Skin of body (tissue), 1 donor: ENCODE measurements at regions not wholly inside any gene's neighbourhood (a gene's known extent, or its start where the extent isn't known, plus 50 kb on each side); places are given as distances from the start of the nearest gene placed in this dataset.
"Not testable (repeated sequence)": the region's sequence is repeated elsewhere in the genome, so short reads cannot be mapped to it uniquely, and the experiment has no call there.

ENCODE experiments used
- DNase-seq: peaks from one replicate; lab custom pipeline; 2025; lab: John Stamatoyannopoulos, UW

DNA sequence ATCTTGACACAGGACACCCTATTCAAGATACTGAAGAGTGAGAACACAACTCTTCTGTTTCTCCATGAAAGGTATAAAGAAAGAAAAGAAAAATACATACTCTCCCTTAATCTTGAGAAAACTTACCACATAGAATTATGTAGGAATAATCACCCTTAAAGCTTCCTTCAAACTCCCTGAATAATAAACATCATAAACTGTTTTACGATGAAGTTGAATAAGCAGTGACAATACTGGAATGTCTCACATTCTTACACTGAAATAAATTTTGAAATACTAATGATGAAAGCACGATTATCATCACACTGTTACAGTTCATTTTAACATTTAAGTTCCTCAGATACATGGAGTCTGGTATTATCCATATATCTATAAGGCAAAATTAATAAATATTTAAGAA, 306.2 kb downstream of the IPMK start:
- DNase-seq = no peak

DNA sequence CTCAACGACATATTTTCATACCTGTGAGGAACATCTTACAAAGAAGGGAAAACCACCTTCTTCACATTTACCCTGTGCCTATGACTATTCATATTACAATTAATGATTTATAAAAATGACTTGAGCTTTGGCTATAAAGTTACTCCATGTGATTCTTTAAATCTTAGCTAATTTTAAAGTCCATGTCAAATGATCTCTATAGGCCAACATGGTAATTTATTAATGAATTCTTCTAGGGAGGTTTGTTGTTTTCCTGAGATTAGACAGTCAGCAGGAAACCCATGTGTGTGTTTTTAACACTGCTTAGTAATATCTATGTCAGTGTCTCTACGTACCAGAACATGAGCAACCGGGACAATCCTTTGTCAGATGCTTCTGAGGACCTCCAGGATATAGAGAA, 307.3 kb downstream of the IPMK start:
- no peak for DNase-seq

DNA sequence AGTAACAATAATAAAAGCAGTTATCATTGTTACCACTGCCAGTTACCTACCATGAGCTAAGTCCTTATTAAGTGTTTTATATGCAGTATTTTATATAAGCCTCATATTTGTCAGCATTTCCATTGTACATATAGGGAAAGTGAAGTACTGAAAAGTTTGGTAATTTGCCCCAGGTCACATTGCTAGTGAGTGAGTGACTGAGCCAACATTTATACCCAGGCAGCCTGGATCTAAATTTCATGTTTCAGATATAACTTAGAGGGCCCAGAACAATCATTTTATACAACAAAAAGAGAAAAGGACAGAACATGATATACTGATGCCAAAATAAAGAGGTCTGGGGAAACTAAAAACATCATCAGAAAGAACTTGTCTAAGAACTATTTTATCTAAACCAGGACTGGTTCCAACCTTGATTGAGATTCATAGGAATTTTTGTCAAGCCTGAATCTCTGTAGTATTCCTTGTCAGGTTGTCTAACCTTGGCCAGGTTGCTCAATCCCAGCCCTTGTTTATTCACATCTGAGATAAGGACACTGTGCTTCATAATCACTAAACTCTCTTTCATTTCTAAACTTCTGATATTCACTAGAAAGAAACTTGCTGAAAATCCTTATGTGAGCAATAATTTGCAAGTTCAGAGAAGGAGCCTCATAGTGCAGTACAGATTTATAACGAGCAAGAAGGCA, 308.2 kb downstream of the IPMK start:
- DNase-seq = no peak

GRCh38 chr10:57955076-57955475, 312.6 kb downstream of the IPMK start:
- DNase-seq = no peak

DNA sequence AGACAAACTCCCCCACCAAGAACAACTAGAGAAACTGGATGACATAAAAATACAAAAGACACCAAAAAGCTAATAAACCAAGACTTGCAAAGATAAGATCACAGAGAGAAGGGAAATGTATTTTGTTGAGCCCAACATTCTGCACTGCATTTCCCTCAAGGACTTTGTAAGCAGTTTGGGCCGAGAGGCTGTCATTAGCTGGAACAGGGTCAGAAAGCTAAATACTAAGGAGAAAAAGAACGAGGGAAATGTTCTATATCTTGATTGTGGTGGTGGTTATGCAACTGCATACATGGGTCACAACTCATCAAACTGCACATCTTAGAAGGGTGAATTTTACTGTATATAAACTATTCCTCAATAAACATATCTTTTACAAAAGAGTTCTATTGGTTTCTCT, 315.0 kb downstream of the IPMK start:
- DNase-seq = no peak

DNA sequence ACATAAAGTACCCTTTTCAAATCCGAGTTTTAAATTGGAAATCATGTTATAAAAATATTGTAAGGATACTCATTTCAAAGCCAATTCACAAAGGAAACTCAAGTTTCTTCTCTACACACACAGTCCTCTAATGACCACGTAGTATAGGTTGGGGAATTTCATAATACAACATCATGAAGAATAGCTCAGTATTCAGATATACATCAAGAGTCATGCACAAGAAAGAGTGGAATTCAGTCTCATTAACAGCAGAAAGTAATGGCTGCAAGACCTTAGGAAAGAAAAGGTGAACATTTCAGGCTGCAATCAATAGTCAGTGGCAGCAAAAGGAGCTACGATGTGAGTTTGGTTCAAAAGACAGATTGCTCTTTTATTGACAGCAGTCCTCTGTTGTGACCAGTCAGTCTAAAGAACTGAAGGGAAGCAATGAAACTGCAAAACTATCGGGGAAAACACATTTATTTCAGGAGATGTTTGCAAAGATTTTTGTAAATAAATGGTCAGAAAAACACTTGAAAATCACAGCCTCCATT, 317.2 kb downstream of the IPMK start:
- no peak for DNase-seq

- DNase-seq = no peak
Observed at GRCh38 chr10:57948796-57949195, 318.9 kb downstream of the IPMK start.

DNA sequence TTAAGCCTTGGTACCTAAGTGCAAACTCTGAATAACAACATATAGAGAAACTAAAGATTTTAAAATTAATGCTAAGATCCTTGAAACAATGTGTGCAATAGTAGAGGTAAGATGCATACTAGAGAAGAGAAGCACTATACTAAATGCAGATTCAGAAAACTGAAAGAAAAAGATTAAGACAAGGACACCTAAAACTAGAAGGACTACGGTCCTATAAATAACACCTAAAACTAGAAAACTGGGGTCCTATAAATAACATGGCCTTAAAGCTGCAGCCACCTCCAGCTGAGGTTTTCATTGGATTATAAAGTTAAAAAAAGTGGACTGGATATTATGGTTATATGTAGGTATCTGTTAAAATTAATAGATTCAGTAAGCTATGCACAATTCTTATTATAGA, 320.9 kb downstream of the IPMK start:
- DNase-seq = no peak

DNA sequence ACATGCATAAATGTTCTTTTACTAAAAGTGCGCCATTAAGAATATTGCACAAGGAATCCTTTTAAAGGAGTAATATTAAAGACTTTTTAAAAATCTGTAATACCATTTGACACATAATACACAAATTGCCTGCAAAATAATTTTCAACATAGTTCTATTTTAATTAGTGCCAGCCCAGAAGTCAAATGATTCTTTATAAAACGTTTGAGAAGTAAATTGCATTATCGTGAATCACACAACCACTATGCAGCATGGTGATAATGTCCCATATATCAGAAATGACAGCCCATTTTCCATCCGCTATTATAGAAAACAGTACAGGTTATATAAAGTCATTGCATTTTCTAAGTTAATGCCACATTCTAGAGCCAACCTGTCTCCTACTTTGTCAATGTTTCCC, 324.0 kb downstream of the IPMK start:
- DNase-seq = no peak

GRCh38 chr10:57925045-57925444, 342.6 kb downstream of the IPMK start:
- no peak for DNase-seq

GRCh38 chr10:57921140-57921539, 346.6 kb downstream of the IPMK start:
- DNase-seq = no peak

DNA sequence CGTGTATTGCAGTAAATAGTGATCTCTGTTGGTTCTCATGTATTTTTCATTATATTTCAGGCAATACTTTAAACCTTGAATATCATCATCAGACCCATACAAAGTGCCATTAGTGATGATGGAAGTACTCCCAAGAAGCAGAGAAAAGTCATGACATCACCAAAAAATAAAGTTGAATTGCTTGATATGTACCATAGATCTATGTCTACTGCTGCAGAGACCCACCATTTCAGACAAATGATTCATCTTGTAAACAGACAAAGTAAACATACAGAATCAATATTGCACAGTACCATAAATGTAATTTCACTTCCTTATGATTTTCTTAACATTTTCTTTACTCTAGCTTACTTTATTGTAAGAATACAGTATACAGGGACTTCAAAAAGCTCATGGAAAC, 347.8 kb downstream of the IPMK start:
- no peak for DNase-seq

GRCh38 chr10:57917019-57917418, 350.7 kb downstream of the IPMK start:
- DNase-seq = no peak

DNA sequence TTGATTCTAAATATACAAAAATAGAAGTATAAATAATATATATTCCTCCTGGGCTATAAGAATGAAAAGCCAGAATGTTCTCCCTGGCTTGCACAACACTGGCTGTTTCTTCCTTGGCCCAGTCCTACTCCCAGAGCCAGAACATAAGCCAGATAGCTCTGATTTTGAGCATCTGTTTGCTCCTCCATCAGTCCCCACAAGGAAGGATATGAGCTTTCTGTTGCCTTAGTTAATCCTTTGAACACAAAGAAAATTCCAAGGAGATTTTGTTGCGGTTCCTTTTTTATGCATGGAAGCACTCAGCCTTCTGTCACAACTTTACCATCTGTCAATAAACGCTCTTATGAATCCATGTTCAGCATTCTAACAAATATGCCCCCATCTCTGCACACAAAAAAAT, 361.8 kb downstream of the IPMK start:
- no peak for DNase-seq

GRCh38 chr10:57905010-57905409, 362.7 kb downstream of the IPMK start:
- DNase-seq = no peak

GRCh38 chr10:57898231-57898630, 369.5 kb downstream of the IPMK start:
- no peak for DNase-seq

DNA sequence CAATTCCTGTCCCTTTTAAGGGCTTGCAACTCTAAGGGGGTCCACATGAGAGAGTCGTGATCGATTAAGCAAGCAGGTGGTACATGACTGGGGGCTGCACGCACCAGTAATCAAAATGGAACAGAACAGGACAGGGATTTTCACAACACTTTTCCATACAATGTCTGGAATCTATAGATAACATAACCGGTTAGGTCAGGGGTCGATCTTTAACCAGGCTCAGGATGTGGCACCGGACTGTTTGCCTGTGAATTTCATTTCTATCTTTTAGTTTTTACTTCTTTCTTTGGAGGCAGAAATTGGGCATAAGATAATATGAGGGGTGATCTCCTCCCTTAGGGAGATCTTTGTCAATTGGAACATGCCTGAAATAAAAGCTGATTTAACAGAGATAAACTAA, 370.1 kb downstream of the IPMK start:
- no peak for DNase-seq

DNA sequence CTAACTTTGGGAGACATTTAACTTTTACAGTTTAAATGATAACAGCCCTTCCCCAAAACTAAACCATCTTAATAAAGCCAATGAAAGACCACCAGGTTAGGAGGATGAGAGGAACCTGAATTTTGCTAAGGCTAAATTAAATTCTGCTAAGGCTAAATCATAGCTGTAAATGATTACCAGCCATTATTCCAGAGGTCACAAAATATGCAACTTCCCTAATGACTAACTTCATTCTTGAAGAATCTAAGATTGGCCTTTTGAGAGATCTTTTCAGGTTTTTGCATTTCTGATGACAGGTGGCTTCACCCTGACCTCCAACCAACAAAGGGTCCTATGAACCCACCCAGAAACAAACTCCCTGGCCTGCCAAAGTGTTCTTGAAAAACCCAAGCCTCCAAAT, 373.3 kb downstream of the IPMK start:
- DNase-seq = no peak

- DNase-seq = no peak
Observed at GRCh38 chr10:57891201-57892006, 376.3 kb downstream of the IPMK start.

DNA sequence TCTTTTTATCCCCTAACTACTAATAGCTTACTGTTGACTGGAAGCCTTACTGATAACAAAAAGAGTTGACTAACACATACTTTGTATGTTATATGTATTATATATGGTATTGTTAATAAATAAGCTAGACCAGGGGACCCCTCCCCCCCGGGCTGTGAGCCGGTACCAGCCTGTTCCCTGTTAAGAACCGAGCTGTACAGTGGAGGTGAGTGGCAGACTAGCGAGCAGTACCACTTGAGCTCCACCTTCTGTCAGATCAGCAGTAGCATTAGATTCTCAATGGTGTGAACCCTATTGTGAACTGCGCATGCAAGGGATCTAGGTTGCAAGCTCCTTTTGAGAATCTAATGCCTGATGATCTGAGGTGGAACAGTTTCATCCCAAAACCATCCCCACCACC, 377.0 kb downstream of the IPMK start:
- DNase-seq = no peak

- DNase-seq = not testable (repeated sequence)
Observed at GRCh38 chr10:57885618-57885968, 382.1 kb downstream of the IPMK start.

DNA sequence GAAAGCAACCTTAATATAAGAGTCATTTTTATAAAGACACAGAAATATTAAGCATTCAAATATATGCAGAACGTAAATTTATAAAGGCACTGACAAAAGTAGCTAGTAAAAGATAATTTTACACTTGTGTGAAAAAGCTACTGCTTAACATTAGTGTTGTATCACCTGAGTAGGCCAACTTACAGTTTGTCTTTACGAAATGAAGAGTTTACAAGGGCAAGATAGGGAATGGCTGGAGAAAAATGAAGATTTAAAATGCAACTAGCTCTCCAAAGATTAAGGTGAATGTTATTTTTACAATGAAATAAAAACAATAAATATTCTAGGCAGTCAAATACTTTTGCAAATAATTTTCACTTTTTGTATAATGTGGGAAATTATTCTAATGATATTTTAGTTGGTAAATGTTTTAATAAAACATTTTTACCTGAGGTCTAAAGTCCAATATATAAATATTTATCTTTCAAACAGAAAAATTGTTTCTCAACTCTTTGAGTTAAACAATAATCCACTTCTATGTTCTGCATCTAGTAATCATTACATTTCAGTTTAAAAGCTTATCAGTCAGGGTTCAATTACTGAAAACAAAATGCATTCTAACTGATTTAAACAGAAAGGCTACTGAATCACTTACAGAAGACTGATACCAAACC, 382.6 kb downstream of the IPMK start:
- DNase-seq = no peak

DNA sequence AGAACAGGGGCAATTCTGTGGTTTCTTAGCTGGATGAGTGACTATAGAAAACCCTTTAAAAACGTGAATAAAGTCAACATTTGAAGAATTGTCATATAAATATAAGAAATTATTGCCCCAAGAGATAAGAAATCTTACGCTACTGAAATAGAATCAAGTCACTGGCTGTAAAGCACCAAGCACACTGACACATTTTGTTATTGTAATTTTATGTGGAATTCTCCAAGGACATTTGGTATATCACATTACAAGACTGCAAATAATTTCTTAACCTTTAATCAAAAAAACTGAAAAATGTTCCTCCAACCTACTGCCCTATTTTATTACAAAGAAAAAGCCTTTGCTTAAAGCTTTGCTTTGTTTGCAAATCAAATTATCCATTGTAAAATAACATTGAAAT, 383.3 kb downstream of the IPMK start:
- no peak for DNase-seq
